Colonic mucosa (tissue), 4 donors: ENCODE measurements at regions not wholly inside any gene's neighbourhood (a gene's known extent, or its start where the extent isn't known, plus 50 kb on each side); places are given as distances from the start of the nearest gene placed in this dataset.

Experiments
- DNase-seq: peaks from one replicate; pipeline ENCODE4 v3.0.0-alpha.2; 2020
- H3K27ac ChIP-seq: fragments of 200-600 bp; one replicate; pipeline ENCODE4 v1.8.0; 2021
- H3K27me3 ChIP-seq: fragments of 200-600 bp; one replicate; pipeline ENCODE4 v1.8.0; 2021
- H3K36me3 ChIP-seq: fragments of 200-600 bp; one replicate; pipeline ENCODE4 v1.8.0; 2021
- H3K4me1 ChIP-seq: fragments of 200-600 bp; one replicate; pipeline ENCODE4 v1.8.0; 2021; ENCODE audit warnings: mild to moderate bottlenecking
- H3K4me3 ChIP-seq: fragments of 200-600 bp; one replicate; pipeline ENCODE4 v1.8.0; 2021
- H3K9ac ChIP-seq, 2 donors: one replicate each; pipeline ENCODE4 v1.7.0; 2013; ENCODE audit warnings: control low read depth in 2 of 2, low read depth in 2 of 2, low read length in 2 of 2
- H3K9me3 ChIP-seq: fragments of 200-600 bp; one replicate; pipeline ENCODE4 v1.8.0; 2021
- CTCF ChIP-seq: fragments of 200-600 bp; IDR thresholded peaks from one replicate; pipeline ENCODE4 v1.8.0; 2022; ENCODE audit warnings: antibody characterized with exemption, mild to moderate bottlenecking
- intact Hi-C: fragments of 100-400 bp; cut with DNase I; formaldehyde crosslinking; loops from one replicate; pipeline ENCODE4 v1.14.1; 2022
- donor health status: healthy.
- donor health status: DM: no; HTN: no; CAD: no.
- donor health status: DM: no; HTN: no; CAD: no.

DNA sequence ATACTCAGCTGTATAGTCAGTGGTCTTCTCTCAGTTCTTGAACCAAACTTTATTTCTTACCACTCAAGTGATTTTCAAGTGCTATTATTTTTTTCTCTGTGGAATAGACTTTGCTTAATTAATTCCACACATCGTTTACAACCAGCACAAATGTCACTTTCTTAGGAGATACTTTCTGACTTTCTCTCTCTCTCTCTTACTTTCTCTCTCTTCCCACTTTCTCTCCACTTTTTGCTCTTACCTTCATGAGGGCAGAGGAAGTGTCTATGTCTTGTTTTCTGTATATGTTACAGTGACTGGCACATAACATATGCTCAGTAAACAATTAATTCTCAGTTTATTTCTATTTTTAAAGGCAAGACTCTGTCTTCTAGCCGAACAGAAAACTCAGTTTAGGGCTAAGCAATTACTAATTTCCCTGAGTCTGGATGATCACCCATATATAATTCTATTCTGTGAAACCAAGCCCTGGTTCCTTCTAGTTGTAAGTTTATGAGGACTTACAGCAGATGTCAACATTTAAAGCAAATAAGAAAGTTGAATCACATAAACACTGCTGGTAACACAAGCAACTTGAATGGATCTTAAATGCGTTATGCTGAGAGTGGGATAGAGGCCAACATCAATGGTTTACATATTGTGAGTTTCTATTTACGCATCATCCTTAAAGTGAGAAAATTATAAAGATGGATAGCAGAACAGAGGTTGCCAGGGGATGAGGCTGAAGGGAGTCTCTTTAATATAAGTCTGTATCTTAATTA is 791.4 kb downstream of the MTRR start:
- H3K9ac ChIP-seq = no peak overlapping the region
- H3K4me3 ChIP-seq = no peak overlapping the region
- H3K9me3 ChIP-seq = no peaks in the 10 kb centered on the region
- no peak overlapping the region for H3K27ac ChIP-seq
- no peaks in the 10 kb centered on the region for H3K4me1 ChIP-seq
- no peak for TF ChIP-seq CTCF
- H3K36me3 ChIP-seq = no peaks in the 10 kb centered on the region
- H3K27me3 ChIP-seq = no peaks in the 10 kb centered on the region
- DNase-seq = no peak
- intact Hi-C loops = no loop called here

DNA sequence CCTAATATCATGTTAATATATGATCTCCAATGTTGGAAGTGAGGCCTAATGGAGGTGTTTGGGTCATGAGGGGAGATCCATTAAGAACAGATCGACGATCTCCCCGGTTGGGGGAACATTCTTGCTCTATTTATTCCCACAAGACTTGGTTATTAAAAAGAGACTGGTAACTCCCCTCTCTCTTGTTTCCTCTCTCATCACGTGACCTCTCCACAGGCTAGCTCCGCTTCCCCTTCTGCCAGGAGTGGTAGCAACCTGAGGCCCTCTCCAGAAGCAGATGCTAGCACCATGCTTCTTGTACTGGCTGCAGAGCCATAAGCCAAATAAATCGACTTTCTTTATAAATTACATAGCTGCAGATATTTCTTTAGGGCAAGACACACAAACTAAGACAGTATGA is 794.4 kb downstream of the MTRR start:
- H3K9ac ChIP-seq = no peak overlapping the region
- H3K27me3 ChIP-seq = no peaks in the 10 kb centered on the region
- DNase-seq = no peak
- H3K27ac ChIP-seq = no peak overlapping the region
- no peak for TF ChIP-seq CTCF
- H3K4me3 ChIP-seq = no peak overlapping the region
- no peaks in the 10 kb centered on the region for H3K36me3 ChIP-seq
- H3K4me1 ChIP-seq = no peaks in the 10 kb centered on the region
- intact Hi-C loops = no loop called here
- H3K9me3 ChIP-seq = no peaks in the 10 kb centered on the region

DNA sequence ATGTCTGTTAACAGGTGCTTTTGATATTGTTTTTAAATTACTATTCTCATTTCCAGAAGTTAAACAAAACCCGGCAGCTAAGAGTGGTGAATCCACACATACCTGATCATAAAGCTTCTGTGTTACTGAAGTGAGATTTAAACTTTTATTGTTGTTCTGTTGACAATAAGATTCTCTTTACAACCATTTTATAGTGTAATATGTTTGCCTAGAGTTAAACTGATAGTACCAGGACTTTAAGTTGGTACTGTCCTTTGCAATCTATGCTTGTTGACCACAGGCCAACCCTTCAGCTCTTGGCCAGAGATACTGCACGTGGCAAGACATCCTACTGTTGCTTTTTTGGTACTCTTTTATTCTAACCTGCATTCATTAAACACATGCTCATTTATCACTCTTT is 806.2 kb downstream of the MTRR start:
- H3K9me3 ChIP-seq = no peaks in the 10 kb centered on the region
- no peak overlapping the region for H3K9ac ChIP-seq
- H3K36me3 ChIP-seq = no peaks in the 10 kb centered on the region
- H3K27ac ChIP-seq = no peak overlapping the region
- intact Hi-C loops = no loop called here
- no peak for TF ChIP-seq CTCF
- no peak for DNase-seq
- no peaks in the 10 kb centered on the region for H3K27me3 ChIP-seq
- H3K4me1 ChIP-seq = no peaks in the 10 kb centered on the region
- no peak overlapping the region for H3K4me3 ChIP-seq

DNA sequence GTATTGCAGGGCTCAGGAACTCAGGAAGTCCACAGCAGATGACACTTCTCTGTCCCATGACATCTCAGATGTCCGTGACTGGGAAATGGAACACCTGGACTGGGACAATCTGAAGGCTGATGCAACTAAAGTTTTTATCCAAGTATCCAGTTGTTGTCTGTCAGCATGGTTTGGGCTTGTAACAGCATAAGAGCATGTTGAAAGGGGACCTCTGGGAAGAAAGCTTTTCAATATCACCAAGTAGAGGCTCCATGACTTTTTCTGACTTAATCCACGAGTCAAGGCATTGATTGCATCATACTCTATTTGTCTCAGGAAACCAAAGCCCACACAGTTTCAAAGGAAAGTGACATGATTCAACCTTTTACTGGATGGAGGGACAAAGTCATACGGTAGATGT is 807.7 kb downstream of the MTRR start:
- Histone ChIP-seq H3K27ac (no peak overlapping the region), H3K36me3 (no peaks in the 10 kb centered on the region), H3K4me1 (no peaks in the 10 kb centered on the region), H3K9me3 (no peaks in the 10 kb centered on the region), H3K4me3 (no peak overlapping the region), H3K27me3 (no peaks in the 10 kb centered on the region), H3K9ac (no peak overlapping the region)
- TF ChIP-seq CTCF = no peak
- intact Hi-C loops = no loop called here
- DNase-seq = no peak

- Histone ChIP-seq H3K4me3 (no peak overlapping the region), H3K4me1 (no peaks in the 10 kb centered on the region), H3K27me3 (no peaks in the 10 kb centered on the region), H3K9ac (no peak overlapping the region), H3K27ac (no peak overlapping the region), H3K36me3 (no peaks in the 10 kb centered on the region), H3K9me3 (no peaks in the 10 kb centered on the region)
- intact Hi-C loops = no loop called here
- no peak for DNase-seq
- no peak for TF ChIP-seq CTCF
Observed at GRCh38 chr5:8682381-8682780, 813.4 kb downstream of the MTRR start.
